ENCODE measurements at regions not wholly inside any gene's neighbourhood (a gene's known extent, or its start where the extent isn't known, plus 50 kb on each side); places are given as distances from the start of the nearest gene placed in this dataset.

- WGBS (ENCODE audit: low lambda C conversion rate) = 37% methylated on average over 9 of the region's 9 CpGs
- CTCF ChIA-PET (ENCODE audit: low intra/inter-chr PET ratio, low total read pairs) = no interaction called here
- no peak overlapping the region for H3K4me2 ChIP-seq (ENCODE audit: low read depth, low read length)
- POLR2A ChIA-PET = no interaction called here
- no peak for ATAC-seq
- no TSS peak for BruUV-seq (replicated peaks)
- no peaks in the 10 kb centered on the region for H3K36me3 ChIP-seq (replicated peaks in 1 of 2; ENCODE audit: control insufficient read depth in 1 of 2, insufficient read depth in 2 of 2, low read length in 2 of 2)
- H3K9ac ChIP-seq (ENCODE audit: insufficient read depth, low read depth, low read length) = no peak overlapping the region
- no peak overlapping the region for H3K27ac ChIP-seq (ENCODE audit: extremely low read length, insufficient read depth, low read length)
- H3K79me2 ChIP-seq (ENCODE audit: insufficient read depth, low read length) = no peaks in the 10 kb centered on the region
- no peak for FAIRE-seq
- no peaks in the 10 kb centered on the region for H4K20me1 ChIP-seq (ENCODE audit: insufficient read depth, low read length)
- in situ Hi-C loops (cut with HindIII; ENCODE audit: extremely low pct_ligation_motif_present, low pct_unique_long_range_greater_than_20kb) = no loop called here
- H3K4me1 ChIP-seq (ENCODE audit: insufficient read depth, low read length) = peaks cover 16% of the 10 kb centered on the region
- H3K27me3 ChIP-seq (ENCODE audit: control insufficient read depth in 1 of 2, insufficient read depth in 2 of 2, low read length in 2 of 2) = no peaks in the 10 kb centered on the region
- DNase-seq (ENCODE audit: low spot score) = no peak
- intact Hi-C loops (cut with micrococcal nuclease; ENCODE audit: unreplicated experiment) = no loop called here
- H3K9me3 ChIP-seq (ENCODE audit: low read length) = no peaks in the 10 kb centered on the region
- no peak overlapping the region for H3K4me3 ChIP-seq (replicated peaks in 1 of 3; ENCODE audit: insufficient read depth in 1 of 3, low read depth in 2 of 3, low read length in 3 of 3)
- no peak overlapping the region for H2AFZ ChIP-seq (ENCODE audit: low read length)
- TF ChIP-seq GFI1 (CRISPR knock-in tag; IDR thresholded peaks at IDR 0.05; ENCODE audit: borderline replicate concordance) (no peak), ZNF335 (CRISPR knock-in tag; IDR thresholded peaks at IDR 0.05) (no peak), MAZ (IDR thresholded peaks at IDR 0.05; ENCODE audit: borderline replicate concordance, low read depth, low read length) (no peak), MAZ (CRISPR knock-in tag; IDR thresholded peaks at IDR 0.05; ENCODE audit: low read depth) (no peak), ZBTB38 (CRISPR knock-in tag; IDR thresholded peaks at IDR 0.05) (no peak), ZNF138 (CRISPR knock-in tag; IDR thresholded peaks at IDR 0.05; ENCODE audit: low read depth) (no peak), FOXM1 (CRISPR knock-in tag; IDR thresholded peaks at IDR 0.05) (no peak), ZNF576 (CRISPR knock-in tag; IDR thresholded peaks at IDR 0.05) (no peak), THAP9 (CRISPR knock-in tag; IDR thresholded peaks at IDR 0.05; ENCODE audit: borderline replicate concordance) (no peak), NFYC (CRISPR knock-in tag; IDR thresholded peaks at IDR 0.05) (no peak), ZNF607 (CRISPR knock-in tag; IDR thresholded peaks at IDR 0.05; ENCODE audit: borderline replicate concordance) (no peak), ZNF337 (CRISPR knock-in tag; IDR thresholded peaks at IDR 0.05; ENCODE audit: borderline replicate concordance, low read depth) (no peak), NFE2L1 (CRISPR knock-in tag; IDR thresholded peaks at IDR 0.05; ENCODE audit: borderline replicate concordance) (no peak), TEF (CRISPR knock-in tag; IDR thresholded peaks at IDR 0.05) (no peak), ARID3A (IDR thresholded peaks at IDR 0.05; ENCODE audit: low read depth, low read length) (no peak)
Measured at GRCh38 chr2:19125901-19126680, 232.3 kb downstream of the OSR1 start.
